ENCODE measurements at regions not wholly inside any gene's neighbourhood (a gene's known extent, or its start where the extent isn't known, plus 50 kb on each side); places are given as distances from the start of the nearest gene placed in this dataset.

- Histone ChIP-seq H3K27me3 (no peaks in the 10 kb centered on the region), H3K36me3 (no peaks in the 10 kb centered on the region), H3K4me1 (no peaks in the 10 kb centered on the region), H3K9me3 (no peaks in the 10 kb centered on the region), H3K4me3 (no peak overlapping the region), H3K27ac (no peak overlapping the region)
- TF ChIP-seq CTCF (IDR thresholded peaks at IDR 0.05) (no peak), EP300 (IDR thresholded peaks at IDR 0.05) (no peak), POLR2A (IDR thresholded peaks at IDR 0.05) (no peak), POLR2AphosphoS5 (IDR thresholded peaks at IDR 0.05) (no peak)
- WGBS, 2 donors, result 85 to 98% methylated on average over 2 of the region's 2 CpGs
- ATAC-seq (ENCODE audit: low FRiP score in 2 of 2) (no peak), DNase-seq (no peak)
Observed at GRCh38 chr3:88369767-88370166, 220.0 kb downstream of the C3orf38 start.

GRCh38 chr3:88385090-88385489 is 235.3 kb downstream of the C3orf38 start:
- WGBS, 2 donors, result 67 to 72% methylated on average over 5 of the region's 5 CpGs
- Histone ChIP-seq H3K36me3 (no peaks in the 10 kb centered on the region), H3K4me3 (no peak overlapping the region), H3K4me1 (no peaks in the 10 kb centered on the region), H3K27me3 (no peaks in the 10 kb centered on the region), H3K27ac (no peak overlapping the region), H3K9me3 (no peaks in the 10 kb centered on the region)
- no peak for TF ChIP-seq POLR2A (IDR thresholded peaks at IDR 0.05)
- no peak for TF ChIP-seq EP300 (IDR thresholded peaks at IDR 0.05)
- TF ChIP-seq POLR2AphosphoS5 (IDR thresholded peaks at IDR 0.05), result no peak
- no peak for TF ChIP-seq CTCF (IDR thresholded peaks at IDR 0.05)
- ATAC-seq (ENCODE audit: low FRiP score in 2 of 2) (no peak), DNase-seq (no peak)

GRCh38 chr3:88398581-88398980 is 248.8 kb downstream of the C3orf38 start:
- Histone ChIP-seq H3K9me3 (no peaks in the 10 kb centered on the region), H3K4me3 (no peak overlapping the region), H3K36me3 (no peaks in the 10 kb centered on the region), H3K27ac (no peak overlapping the region), H3K27me3 (no peaks in the 10 kb centered on the region), H3K4me1 (no peaks in the 10 kb centered on the region)
- DNase-seq (no peak), ATAC-seq (ENCODE audit: low FRiP score in 2 of 2) (no peak)
- TF ChIP-seq CTCF (IDR thresholded peaks at IDR 0.05) (no peak), POLR2A (IDR thresholded peaks at IDR 0.05) (no peak), POLR2AphosphoS5 (IDR thresholded peaks at IDR 0.05) (no peak), EP300 (IDR thresholded peaks at IDR 0.05) (no peak)

- ATAC-seq (ENCODE audit: low FRiP score in 2 of 2), result no peak
- no peak overlapping the region for H3K4me3 ChIP-seq
Observed at GRCh38 chr3:88403319-88403718, 253.6 kb downstream of the C3orf38 start.

More at GRCh38 chr3:88403319-88403718, 253.6 kb downstream of the C3orf38 start:
- no peaks in the 10 kb centered on the region for H3K9me3 ChIP-seq
- H3K4me1 ChIP-seq, result no peaks in the 10 kb centered on the region
- H3K27me3 ChIP-seq, result no peaks in the 10 kb centered on the region
- DNase-seq, result no peak
- no peaks in the 10 kb centered on the region for H3K36me3 ChIP-seq
- no peak overlapping the region for H3K27ac ChIP-seq
- TF ChIP-seq POLR2AphosphoS5 (IDR thresholded peaks at IDR 0.05), result no peak
- no peak for TF ChIP-seq EP300 (IDR thresholded peaks at IDR 0.05)
- TF ChIP-seq POLR2A (IDR thresholded peaks at IDR 0.05), result no peak
- TF ChIP-seq CTCF (IDR thresholded peaks at IDR 0.05), result no peak

All from upper lobe of left lung (tissue), 6 donors.